Lower leg skin (tissue), 4 donors: ENCODE measurements at regions not wholly inside any gene's neighbourhood (a gene's known extent, or its start where the extent isn't known, plus 50 kb on each side); places are given as distances from the start of the nearest gene placed in this dataset.

Source experiments
- DNase-seq, 2 donors: peaks; one replicate each; pipeline ENCODE4 v3.0.0-alpha.2; 2019; ENCODE audit warnings: low spot score in 2 of 2
- H3K4me3 ChIP-seq: fragments of 200-600 bp; sonication (generic); 2 replicates; pipeline ENCODE4 v1.5.1; 2017; ENCODE audit warnings: mild to moderate bottlenecking, low read depth; ENCODE audit not compliant: poor library complexity, severe bottlenecking
- CTCF ChIP-seq, 3 donors: fragments of 450-650 bp; IDR thresholded peaks; one replicate each; pipeline ENCODE4 v1.5.1; 2016; ENCODE audit warnings: antibody characterized with exemption in 3 of 3, mild to moderate bottlenecking in 3 of 3, moderate library complexity in 2 of 3
- POLR2A ChIP-seq, 2 donors: fragments of 450-650 bp; IDR thresholded peaks; one replicate each; pipeline ENCODE4 v1.6.1; 2016 to 2017; ENCODE audit warnings: antibody characterized with exemption in 2 of 2, mild to moderate bottlenecking in 1 of 2, moderate library complexity in 1 of 2
- WGBS, 2 donors: methylation state at CpG; one replicate each; pipeline ENCODE4 v1.1.5; 2018; 5-methylcytosine and 5-hydroxymethylcytosine counted together
- intact Hi-C: fragments of 100-400 bp; cut with DNase I; formaldehyde crosslinking; loops from one replicate; pipeline ENCODE4 v1.15.0; 2023; ENCODE audit warnings: low total_unique reads

GRCh38 chr1:112061056-112061455 lies 71.6 kb upstream of the KCND3 start:
- DNase-seq: no peak
- 41 to 56% methylated on average over 5 of the region's 5 CpGs for WGBS, 2 donors
- TF ChIP-seq CTCF (IDR thresholded peaks at IDR 0.05) (no peak), POLR2A (IDR thresholded peaks at IDR 0.05) (no peak)
- intact Hi-C loops: no loop called here
- H3K4me3 ChIP-seq: no peak overlapping the region

GRCh38 chr1:112061901-112062320 lies 72.4 kb upstream of the KCND3 start:
- TF ChIP-seq CTCF (IDR thresholded peaks at IDR 0.05) (no peak), POLR2A (IDR thresholded peaks at IDR 0.05) (no peak)
- no peak for DNase-seq
- WGBS, 2 donors: 38 to 48% methylated on average over 4 of the region's 4 CpGs
- no peak overlapping the region for H3K4me3 ChIP-seq
- intact Hi-C loops: no loop called here

- DNase-seq: peak in 1 of 2 donors; percentile 71
- intact Hi-C loops: no loop called here
- no peak overlapping the region for H3K4me3 ChIP-seq
- TF ChIP-seq CTCF (IDR thresholded peaks at IDR 0.05) (no peak), POLR2A (IDR thresholded peaks at IDR 0.05) (no peak)
- 73 to 74% methylated on average over 12 of the region's 12 CpGs for WGBS, 2 donors
Measured at GRCh38 chr1:112063781-112064728, 74.6 kb upstream of the KCND3 start.

- DNase-seq: no peak
- TF ChIP-seq CTCF (IDR thresholded peaks at IDR 0.05) (no peak), POLR2A (IDR thresholded peaks at IDR 0.05) (no peak)
Measured at GRCh38 chr1:112067989-112068388, 78.5 kb upstream of the KCND3 start.

GRCh38 chr1:112070677-112071076 lies 81.2 kb upstream of the KCND3 start:
- TF ChIP-seq CTCF (IDR thresholded peaks at IDR 0.05) (no peak), POLR2A (IDR thresholded peaks at IDR 0.05) (no peak)
- no peak overlapping the region for H3K4me3 ChIP-seq
- DNase-seq: no peak
- intact Hi-C loops: no loop called here
- WGBS, 2 donors: 81 to 86% methylated on average over 2 of the region's 2 CpGs

More at GRCh38 chr1:112067989-112068388, 78.5 kb upstream of the KCND3 start:
- H3K4me3 ChIP-seq: no peak overlapping the region
- intact Hi-C loops: no loop called here
- WGBS, 2 donors: 86 to 100% methylated on average over 1 of the region's 1 CpG
